ENCODE measurements at regions not wholly inside any gene's neighbourhood (a gene's known extent, or its start where the extent isn't known, plus 50 kb on each side); places are given as distances from the start of the nearest gene placed in this dataset.
"Not testable (repeated sequence)": the region's sequence is repeated elsewhere in the genome, so short reads cannot be mapped to it uniquely, and the experiment has no call there.

GRCh38 chr12:59365133-59365532 lies 230.7 kb upstream of the SLC16A7 start:
- DNase-seq (ENCODE audit: low read depth in 4 of 4, low spot score in 3 of 4) = no peak

- DNase-seq (ENCODE audit: low read depth in 4 of 4, low spot score in 3 of 4) = no peak
Observed at GRCh38 chr12:59357811-59358210, 238.0 kb upstream of the SLC16A7 start.

GRCh38 chr12:59346248-59346647 lies 249.6 kb upstream of the SLC16A7 start:
- not testable (repeated sequence) for DNase-seq (ENCODE audit: low read depth in 4 of 4, low spot score in 3 of 4)

- DNase-seq (ENCODE audit: low read depth in 4 of 4, low spot score in 3 of 4) = no peak
Observed at GRCh38 chr12:59345406-59345805, 250.4 kb upstream of the SLC16A7 start.

- no peak for DNase-seq (ENCODE audit: low read depth in 4 of 4, low spot score in 3 of 4)
Observed at GRCh38 chr12:59344224-59344623, 251.6 kb upstream of the SLC16A7 start.

- DNase-seq (ENCODE audit: low read depth in 4 of 4, low spot score in 3 of 4) = no peak
Observed at GRCh38 chr12:59329462-59329861, 266.4 kb upstream of the SLC16A7 start.

- not testable (repeated sequence) for DNase-seq (ENCODE audit: low read depth in 4 of 4, low spot score in 3 of 4)
Observed at GRCh38 chr12:59328395-59329075, 267.3 kb upstream of the SLC16A7 start.

GRCh38 chr12:59326457-59326856 lies 269.4 kb upstream of the SLC16A7 start:
- not testable (repeated sequence) for DNase-seq (ENCODE audit: low read depth in 4 of 4, low spot score in 3 of 4)

GRCh38 chr12:59322473-59322872 lies 273.4 kb upstream of the SLC16A7 start:
- DNase-seq (ENCODE audit: low read depth in 4 of 4, low spot score in 3 of 4) = no peak

GRCh38 chr12:59321278-59321677 lies 274.6 kb upstream of the SLC16A7 start:
- DNase-seq (ENCODE audit: low read depth in 4 of 4, low spot score in 3 of 4) = no peak

GRCh38 chr12:59320112-59320511 lies 275.7 kb upstream of the SLC16A7 start:
- no peak for DNase-seq (ENCODE audit: low read depth in 4 of 4, low spot score in 3 of 4)

- no peak for DNase-seq (ENCODE audit: low read depth in 4 of 4, low spot score in 3 of 4)
Observed at GRCh38 chr12:59318940-59319339, 276.9 kb upstream of the SLC16A7 start.

GRCh38 chr12:59317598-59317997 lies 278.2 kb upstream of the SLC16A7 start:
- no peak for DNase-seq (ENCODE audit: low read depth in 4 of 4, low spot score in 3 of 4)

- DNase-seq (ENCODE audit: low read depth in 4 of 4, low spot score in 3 of 4) = no peak
Observed at GRCh38 chr12:59316938-59317337, 278.9 kb upstream of the SLC16A7 start.

GRCh38 chr12:59316354-59316753 lies 279.5 kb upstream of the SLC16A7 start:
- not testable (repeated sequence) for DNase-seq (ENCODE audit: low read depth in 4 of 4, low spot score in 3 of 4)

GRCh38 chr12:59314209-59314608 lies 281.6 kb upstream of the SLC16A7 start:
- DNase-seq (ENCODE audit: low read depth in 4 of 4, low spot score in 3 of 4) = no peak

GRCh38 chr12:59304077-59304721 lies 291.6 kb upstream of the SLC16A7 start:
- DNase-seq (ENCODE audit: low read depth in 4 of 4, low spot score in 3 of 4) = no peak

GRCh38 chr12:59298296-59298695 lies 297.5 kb upstream of the SLC16A7 start:
- no peak for DNase-seq (ENCODE audit: low read depth in 4 of 4, low spot score in 3 of 4)

GRCh38 chr12:59294221-59294620 lies 301.6 kb upstream of the SLC16A7 start:
- no peak for DNase-seq (ENCODE audit: low read depth in 4 of 4, low spot score in 3 of 4)

- DNase-seq (ENCODE audit: low read depth in 4 of 4, low spot score in 3 of 4) = no peak
Observed at GRCh38 chr12:59282999-59283398, 312.8 kb upstream of the SLC16A7 start.

GRCh38 chr12:59273561-59273960 lies 322.3 kb upstream of the SLC16A7 start:
- not testable (repeated sequence) for DNase-seq (ENCODE audit: low read depth in 4 of 4, low spot score in 3 of 4)

GRCh38 chr12:59268295-59268809 lies 327.5 kb upstream of the SLC16A7 start:
- no peak for DNase-seq (ENCODE audit: low read depth in 4 of 4, low spot score in 3 of 4)

All from right renal pelvis (tissue), 4 donors.